ENCODE measurements at regions not wholly inside any gene's neighbourhood (a gene's known extent, or its start where the extent isn't known, plus 50 kb on each side); places are given as distances from the start of the nearest gene placed in this dataset.

GRCh38 chr6:10303608-10304506 is 111.0 kb downstream of the TFAP2A start:
- DNase-seq: no peak

GRCh38 chr6:10302566-10303235 is 112.2 kb downstream of the TFAP2A start:
- no peak for DNase-seq

GRCh38 chr6:10300071-10300470 is 114.8 kb downstream of the TFAP2A start:
- DNase-seq: no peak

- no peak for DNase-seq
Observed at GRCh38 chr6:10297832-10298231, 117.0 kb downstream of the TFAP2A start.

GRCh38 chr6:10278746-10279145 is 136.1 kb downstream of the TFAP2A start:
- DNase-seq: no peak

GRCh38 chr6:10276660-10277287 is 138.1 kb downstream of the TFAP2A start:
- no peak for DNase-seq

- DNase-seq: no peak
Observed at GRCh38 chr6:10276106-10276505, 138.8 kb downstream of the TFAP2A start.

- no peak for DNase-seq
Observed at GRCh38 chr6:10272591-10272990, 142.3 kb downstream of the TFAP2A start.

- no peak for DNase-seq
Observed at GRCh38 chr6:10271982-10272381, 142.9 kb downstream of the TFAP2A start.

- no peak for DNase-seq
Observed at GRCh38 chr6:10269814-10270472, 144.9 kb downstream of the TFAP2A start.

GRCh38 chr6:10268611-10269310 is 146.1 kb downstream of the TFAP2A start:
- no peak for DNase-seq

- DNase-seq: no peak
Observed at GRCh38 chr6:10268111-10268510, 146.8 kb downstream of the TFAP2A start.

GRCh38 chr6:10266462-10266861 is 148.4 kb downstream of the TFAP2A start:
- DNase-seq: no peak

- DNase-seq: no peak
Observed at GRCh38 chr6:10266061-10266460, 148.8 kb downstream of the TFAP2A start.

GRCh38 chr6:10262505-10262904 is 152.4 kb downstream of the TFAP2A start:
- no peak for DNase-seq

- no peak for DNase-seq
Observed at GRCh38 chr6:10259671-10260070, 155.2 kb downstream of the TFAP2A start.

- no peak for DNase-seq
Observed at GRCh38 chr6:10258341-10258740, 156.5 kb downstream of the TFAP2A start.

GRCh38 chr6:10256113-10256690 is 158.7 kb downstream of the TFAP2A start:
- DNase-seq: no peak

- DNase-seq: no peak
Observed at GRCh38 chr6:10250655-10251220, 164.1 kb downstream of the TFAP2A start.

GRCh38 chr6:10248378-10248843 is 166.5 kb downstream of the TFAP2A start:
- no peak for DNase-seq

GRCh38 chr6:10237298-10238038 is 177.4 kb downstream of the TFAP2A start:
- no peak for DNase-seq
